Peyer's patch (tissue), 4 donors: ENCODE measurements at regions not wholly inside any gene's neighbourhood (a gene's known extent, or its start where the extent isn't known, plus 50 kb on each side); places are given as distances from the start of the nearest gene placed in this dataset.

ENCODE experiments used
- DNase-seq, 3 donors: peaks; one replicate each; pipeline ENCODE4 v3.0.0-alpha.2; 2017 to 2019
- H3K27ac ChIP-seq, 4 donors: fragments of 200-600 bp; sonication (generic); one replicate each; pipeline ENCODE4 v1.5.1; 2016 to 2019
- H3K27me3 ChIP-seq, 2 donors: fragments of 200-600 bp; sonication (generic); one replicate each; pipeline ENCODE4 v1.5.1; 2019
- H3K36me3 ChIP-seq, 3 donors: fragments of 200-600 bp; sonication (generic); one replicate each; pipeline ENCODE4 v1.5.1; 2016 to 2019
- H3K4me1 ChIP-seq, 4 donors: fragments of 200-600 bp; sonication (generic); one replicate each; pipeline ENCODE4 v1.5.1; 2016 to 2019
- H3K4me3 ChIP-seq, 4 donors: fragments of 200-600 bp; sonication (generic); 1 replicate in 3 of 4; 2 replicates in 1 of 4; pipeline ENCODE4 v1.5.1; 2016 to 2019; ENCODE audit warnings: mild to moderate bottlenecking in 1 of 4
- H3K9me3 ChIP-seq, 4 donors: fragments of 200-600 bp; sonication (generic); one replicate each; pipeline ENCODE4 v1.5.1; 2016 to 2019; ENCODE audit warnings: mild to moderate bottlenecking in 1 of 4
- POLR2A ChIP-seq, 2 donors: fragments of 450-650 bp; IDR thresholded peaks; one replicate each; pipeline ENCODE4 v1.5.1; 2017; ENCODE audit warnings: antibody characterized with exemption in 2 of 2, mild to moderate bottlenecking in 2 of 2, moderate library complexity in 2 of 2
- TF ChIP-seq, protein P1 (sequence below), 6 experiments: fragments of 450-650 bp in 4 of 6; fragments of 200-600 bp in 2 of 6; sonication (generic) in 1 of 6; IDR thresholded peaks; one replicate each; pipeline ENCODE4 v1.5.1; 2017 to 2019; ENCODE audit warnings: antibody characterized with exemption in 6 of 6, mild to moderate bottlenecking in 3 of 6, moderate library complexity in 1 of 6

DNA sequence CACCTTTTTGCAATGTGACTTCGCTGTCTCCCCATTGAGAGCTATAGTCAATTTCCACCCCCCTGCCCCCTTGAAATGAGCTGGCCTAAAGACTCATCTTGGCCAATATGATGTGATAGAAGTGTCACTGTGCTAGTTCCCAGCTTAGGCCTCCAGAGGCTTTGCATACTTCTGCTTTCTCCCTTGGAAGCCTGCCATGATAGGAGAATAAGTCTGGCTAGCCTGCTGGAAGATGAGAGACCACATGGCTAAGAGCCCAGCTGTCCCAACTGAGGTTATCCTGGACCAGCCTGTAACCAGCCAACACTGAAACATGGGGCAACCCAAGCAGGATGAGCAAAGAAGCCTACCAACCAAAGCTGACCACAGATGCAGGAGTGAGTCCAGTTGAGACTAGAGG lies 196.9 kb downstream of the GRIN2B start:
- no peak for TF ChIP-seq POLR2A (IDR thresholded peaks at IDR 0.05)
- Histone ChIP-seq H3K4me3 (no peak overlapping the region), H3K9me3 (no peaks in the 10 kb centered on the region), H3K4me1 (no peaks in the 10 kb centered on the region), H3K36me3 (no peaks in the 10 kb centered on the region), H3K27me3 (no peaks in the 10 kb centered on the region), H3K27ac (no peak overlapping the region)
- DNase-seq = no peak

DNA sequence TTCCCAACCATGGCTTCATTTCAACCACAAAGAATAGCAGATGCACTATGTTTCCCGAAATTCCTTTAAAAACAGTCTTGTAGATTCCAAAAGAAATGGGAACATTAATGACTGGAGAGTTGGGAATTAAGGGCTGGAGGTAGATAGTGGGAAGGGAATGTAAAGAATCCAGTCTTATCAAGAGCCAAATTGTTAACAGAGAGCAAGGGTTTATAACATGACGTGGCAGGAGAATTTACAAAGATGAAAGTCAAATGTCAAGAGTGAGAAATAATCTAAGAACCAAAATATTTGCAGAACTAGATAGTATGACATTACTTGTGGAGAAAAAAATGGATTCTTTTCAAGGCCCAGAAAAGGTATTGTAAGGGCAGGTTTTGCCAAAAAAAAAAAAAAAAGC lies 200.9 kb downstream of the GRIN2B start:
- H3K4me1 ChIP-seq = no peaks in the 10 kb centered on the region
- no peak overlapping the region for H3K4me3 ChIP-seq
- no peak for DNase-seq
- no peak for TF ChIP-seq POLR2A (IDR thresholded peaks at IDR 0.05)
- TF ChIP-seq, protein P1, sequence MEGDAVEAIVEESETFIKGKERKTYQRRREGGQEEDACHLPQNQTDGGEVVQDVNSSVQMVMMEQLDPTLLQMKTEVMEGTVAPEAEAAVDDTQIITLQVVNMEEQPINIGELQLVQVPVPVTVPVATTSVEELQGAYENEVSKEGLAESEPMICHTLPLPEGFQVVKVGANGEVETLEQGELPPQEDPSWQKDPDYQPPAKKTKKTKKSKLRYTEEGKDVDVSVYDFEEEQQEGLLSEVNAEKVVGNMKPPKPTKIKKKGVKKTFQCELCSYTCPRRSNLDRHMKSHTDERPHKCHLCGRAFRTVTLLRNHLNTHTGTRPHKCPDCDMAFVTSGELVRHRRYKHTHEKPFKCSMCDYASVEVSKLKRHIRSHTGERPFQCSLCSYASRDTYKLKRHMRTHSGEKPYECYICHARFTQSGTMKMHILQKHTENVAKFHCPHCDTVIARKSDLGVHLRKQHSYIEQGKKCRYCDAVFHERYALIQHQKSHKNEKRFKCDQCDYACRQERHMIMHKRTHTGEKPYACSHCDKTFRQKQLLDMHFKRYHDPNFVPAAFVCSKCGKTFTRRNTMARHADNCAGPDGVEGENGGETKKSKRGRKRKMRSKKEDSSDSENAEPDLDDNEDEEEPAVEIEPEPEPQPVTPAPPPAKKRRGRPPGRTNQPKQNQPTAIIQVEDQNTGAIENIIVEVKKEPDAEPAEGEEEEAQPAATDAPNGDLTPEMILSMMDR (IDR thresholded peaks at IDR 0.05) = no peak
- H3K27ac ChIP-seq = no peak overlapping the region
- no peaks in the 10 kb centered on the region for H3K36me3 ChIP-seq
- no peaks in the 10 kb centered on the region for H3K9me3 ChIP-seq
- H3K27me3 ChIP-seq = no peaks in the 10 kb centered on the region

- no peak for DNase-seq
- Histone ChIP-seq H3K27ac (no peak overlapping the region), H3K9me3 (no peaks in the 10 kb centered on the region), H3K4me3 (no peak overlapping the region), H3K27me3 (no peaks in the 10 kb centered on the region), H3K4me1 (no peaks in the 10 kb centered on the region), H3K36me3 (no peaks in the 10 kb centered on the region)
- TF ChIP-seq, protein P1 (IDR thresholded peaks at IDR 0.05) = no peak
- TF ChIP-seq POLR2A (IDR thresholded peaks at IDR 0.05) = no peak
Measured at GRCh38 chr12:13777374-13777773, 204.0 kb downstream of the GRIN2B start.

DNA sequence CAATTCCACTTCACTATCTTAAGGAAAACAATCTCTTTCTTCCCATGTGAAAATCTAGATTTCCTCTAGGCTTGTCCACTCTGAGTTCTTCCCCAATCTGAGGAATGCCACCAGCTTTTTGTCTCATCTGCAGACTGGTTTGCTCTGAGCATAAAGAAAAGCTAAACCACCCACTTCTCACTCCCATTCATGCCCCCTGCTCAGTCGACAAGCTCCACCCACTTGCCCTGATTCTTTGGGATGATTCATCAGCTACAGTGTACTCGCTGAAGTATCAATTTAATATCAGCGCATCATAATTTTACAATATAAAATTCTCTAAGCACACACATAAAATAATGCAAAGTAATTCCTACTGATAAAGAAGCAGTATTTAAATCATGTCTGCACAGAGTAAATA lies 209.1 kb downstream of the GRIN2B start:
- Histone ChIP-seq H3K4me3 (no peak overlapping the region), H3K36me3 (no peaks in the 10 kb centered on the region), H3K27ac (no peak overlapping the region), H3K9me3 (no peaks in the 10 kb centered on the region), H3K4me1 (no peaks in the 10 kb centered on the region), H3K27me3 (no peaks in the 10 kb centered on the region)
- no peak for DNase-seq
- TF ChIP-seq, protein P1 (IDR thresholded peaks at IDR 0.05) = no peak
- no peak for TF ChIP-seq POLR2A (IDR thresholded peaks at IDR 0.05)

DNA sequence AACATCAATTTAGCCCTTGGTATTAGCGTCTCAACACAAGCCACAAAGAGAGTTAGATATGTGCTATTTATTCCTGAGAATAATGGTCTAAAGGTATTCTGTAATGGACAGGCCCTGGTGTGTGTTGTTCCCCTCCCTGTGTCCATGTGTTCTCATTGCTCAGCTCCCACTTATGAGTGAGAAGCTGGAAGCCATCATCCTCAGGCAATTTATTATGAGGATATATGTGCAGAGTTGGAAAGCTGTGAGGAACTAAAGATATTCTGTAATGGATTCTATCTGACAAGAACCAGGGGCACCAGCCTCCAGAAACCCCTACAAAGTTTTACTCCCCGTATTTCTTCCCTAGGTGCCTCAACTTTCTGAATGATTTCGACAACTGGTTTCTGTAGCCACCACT lies 210.8 kb downstream of the GRIN2B start:
- no peaks in the 10 kb centered on the region for H3K27me3 ChIP-seq
- DNase-seq = no peak
- no peaks in the 10 kb centered on the region for H3K9me3 ChIP-seq
- TF ChIP-seq POLR2A (IDR thresholded peaks at IDR 0.05) = no peak
- TF ChIP-seq, protein P1 (IDR thresholded peaks at IDR 0.05) = no peak
- no peaks in the 10 kb centered on the region for H3K36me3 ChIP-seq
- H3K4me3 ChIP-seq = no peak overlapping the region
- no peaks in the 10 kb centered on the region for H3K4me1 ChIP-seq
- H3K27ac ChIP-seq = no peak overlapping the region

DNA sequence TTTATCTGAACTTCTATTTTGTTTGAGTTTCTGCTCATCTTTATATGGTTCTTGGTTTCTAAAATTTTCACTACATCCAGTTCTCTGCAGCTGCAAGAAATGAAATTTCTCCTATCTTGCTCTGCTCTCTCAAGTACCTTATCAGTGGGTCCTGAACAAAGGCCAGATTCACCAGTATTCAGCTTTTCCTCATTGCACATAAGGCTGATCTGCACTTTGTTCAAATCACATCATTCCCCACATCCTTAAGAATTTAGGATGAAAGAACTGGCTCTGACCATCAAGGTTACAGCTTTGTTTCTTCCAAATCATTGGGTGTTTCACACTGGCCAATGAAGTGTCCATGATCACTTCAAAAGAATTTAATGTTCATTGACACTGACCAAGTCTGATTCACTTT lies 211.4 kb downstream of the GRIN2B start:
- TF ChIP-seq, protein P1 (IDR thresholded peaks at IDR 0.05) = no peak
- TF ChIP-seq POLR2A (IDR thresholded peaks at IDR 0.05) = no peak
- no peaks in the 10 kb centered on the region for H3K9me3 ChIP-seq

More for the DNA sequence above, 211.4 kb downstream of the GRIN2B start:
- Histone ChIP-seq H3K36me3 (no peaks in the 10 kb centered on the region), H3K4me1 (no peaks in the 10 kb centered on the region), H3K4me3 (no peak overlapping the region), H3K27ac (no peak overlapping the region), H3K27me3 (no peaks in the 10 kb centered on the region)
- no peak for DNase-seq
